ENCODE measurements at regions not wholly inside any gene's neighbourhood (a gene's known extent, or its start where the extent isn't known, plus 50 kb on each side); places are given as distances from the start of the nearest gene placed in this dataset.
"Not testable (repeated sequence)": the region's sequence is repeated elsewhere in the genome, so short reads cannot be mapped to it uniquely, and the experiment has no call there.

GRCh38 chr6:150767571-150768018 lies 97.9 kb upstream of the MTHFD1L start:
- DNase-seq (ENCODE audit: low read depth in 2 of 2): no peak

DNA sequence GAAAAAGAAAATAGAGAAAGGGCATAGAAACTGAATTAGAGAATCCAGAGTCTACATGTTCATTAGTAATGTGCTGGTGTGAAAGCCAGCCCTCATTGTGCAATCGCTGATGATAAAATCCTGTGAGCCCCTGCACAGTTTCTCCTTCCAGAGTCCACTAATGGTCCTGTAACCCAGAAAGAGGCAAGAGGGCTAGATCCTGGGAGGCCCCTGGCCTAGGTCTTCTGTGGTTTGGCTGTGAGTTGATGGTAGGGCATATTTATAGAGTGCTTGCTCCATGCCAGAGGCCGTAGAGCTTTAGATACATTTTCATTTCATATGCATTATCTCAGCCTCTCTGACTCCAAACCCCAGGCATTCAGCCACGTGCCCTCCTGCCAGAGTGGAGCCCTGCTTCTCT lies 94.9 kb upstream of the MTHFD1L start:
- DNase-seq (ENCODE audit: low read depth in 2 of 2): no peak

DNA sequence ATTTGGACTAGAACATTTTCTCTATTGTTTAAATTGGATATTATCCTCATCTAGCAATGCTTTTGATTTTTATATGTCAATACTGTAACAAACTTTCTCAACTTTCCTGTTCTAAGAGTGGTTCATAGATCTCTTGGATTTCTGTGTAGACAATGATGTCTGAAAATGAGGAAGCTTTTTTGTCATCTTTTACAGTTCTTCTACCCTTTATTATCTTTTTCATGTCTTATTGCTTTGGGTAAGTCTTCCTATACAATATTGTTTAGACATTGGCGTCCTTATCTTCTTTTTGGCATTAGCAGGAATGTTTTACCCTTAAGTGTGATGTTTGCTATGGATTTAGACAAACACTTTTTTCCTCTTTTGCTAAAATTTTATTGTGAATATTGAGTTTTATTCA lies 91.5 kb upstream of the MTHFD1L start:
- no peak for DNase-seq (ENCODE audit: low read depth in 2 of 2)

DNA sequence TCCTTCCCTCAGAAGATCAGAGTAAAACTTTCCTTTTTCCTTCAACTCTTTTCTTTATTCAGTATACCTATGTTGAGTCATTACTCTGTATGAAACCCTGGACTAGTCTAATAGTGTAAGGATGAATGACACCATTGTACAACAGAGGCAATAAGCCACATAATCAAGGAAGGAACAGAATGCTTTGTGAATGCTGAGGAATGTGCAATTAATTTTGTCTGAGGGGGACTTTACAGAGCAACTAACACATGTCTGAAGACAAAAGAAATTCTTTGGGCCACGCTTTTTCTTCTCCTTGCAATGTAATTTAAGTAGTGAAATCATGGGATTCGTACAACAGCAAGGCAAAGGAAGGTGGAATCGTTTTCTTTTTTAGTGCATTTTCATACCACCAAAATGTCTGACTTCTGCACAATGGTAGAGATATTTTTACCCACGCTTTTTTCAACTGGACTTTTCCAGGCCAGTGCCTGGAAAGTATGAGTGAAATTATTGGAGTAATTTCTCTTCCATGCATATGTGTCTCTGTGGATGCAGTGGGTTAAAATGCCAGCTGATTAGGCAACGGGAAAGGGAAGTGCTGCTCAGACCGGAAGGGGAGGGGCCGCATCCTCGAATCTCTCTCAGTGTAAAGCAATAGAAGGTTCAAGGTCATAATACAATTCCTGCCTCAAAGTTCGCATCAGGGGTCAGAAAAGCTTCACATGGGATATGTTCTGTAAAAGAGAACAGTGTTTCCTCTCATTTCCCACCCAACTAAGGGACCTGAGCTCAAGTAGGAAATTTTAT lies 89.9 kb upstream of the MTHFD1L start:
- DNase-seq (ENCODE audit: low read depth in 2 of 2): no peak

GRCh38 chr6:150777736-150778135 lies 87.8 kb upstream of the MTHFD1L start:
- no peak for DNase-seq (ENCODE audit: low read depth in 2 of 2)

DNA sequence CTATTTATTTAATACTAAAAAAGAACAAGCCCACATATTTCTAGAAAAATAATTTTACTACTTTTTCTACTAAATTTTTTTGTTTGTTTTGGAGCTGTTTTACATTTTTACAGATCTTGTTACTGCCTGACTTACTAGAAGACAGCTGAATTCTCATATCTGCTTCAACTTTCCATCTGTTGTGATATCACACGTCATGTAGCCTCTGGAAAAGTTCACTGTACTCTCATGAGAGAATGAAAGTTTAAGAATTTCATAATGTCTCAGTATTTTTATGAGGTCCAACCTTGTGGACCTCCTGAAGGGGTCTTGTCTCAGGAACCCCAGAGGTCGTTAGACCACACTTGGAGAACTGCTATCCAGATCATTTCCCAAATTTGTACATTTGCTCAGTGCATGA lies 81.7 kb upstream of the MTHFD1L start:
- DNase-seq (ENCODE audit: low read depth in 2 of 2): no peak

DNA sequence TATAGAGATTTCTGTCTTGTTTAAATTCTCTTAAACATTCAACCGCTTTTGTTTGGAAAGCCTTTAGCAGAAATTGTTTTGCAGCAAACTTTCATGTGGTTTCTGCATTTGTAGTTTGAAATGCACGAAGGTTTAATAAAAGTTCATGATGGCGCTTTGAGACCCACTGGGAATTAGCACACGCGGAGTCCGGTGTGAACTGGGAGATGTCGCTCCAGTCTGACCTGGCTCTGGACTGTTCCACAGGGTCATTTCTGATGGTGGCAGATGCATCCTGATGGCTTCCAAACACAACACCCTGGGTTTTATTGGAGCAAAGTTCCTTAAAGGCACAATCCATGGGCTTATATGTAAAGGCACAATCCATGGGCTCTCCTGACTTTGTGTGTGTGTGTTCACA lies 78.1 kb upstream of the MTHFD1L start:
- no peak for DNase-seq (ENCODE audit: low read depth in 2 of 2)

DNA sequence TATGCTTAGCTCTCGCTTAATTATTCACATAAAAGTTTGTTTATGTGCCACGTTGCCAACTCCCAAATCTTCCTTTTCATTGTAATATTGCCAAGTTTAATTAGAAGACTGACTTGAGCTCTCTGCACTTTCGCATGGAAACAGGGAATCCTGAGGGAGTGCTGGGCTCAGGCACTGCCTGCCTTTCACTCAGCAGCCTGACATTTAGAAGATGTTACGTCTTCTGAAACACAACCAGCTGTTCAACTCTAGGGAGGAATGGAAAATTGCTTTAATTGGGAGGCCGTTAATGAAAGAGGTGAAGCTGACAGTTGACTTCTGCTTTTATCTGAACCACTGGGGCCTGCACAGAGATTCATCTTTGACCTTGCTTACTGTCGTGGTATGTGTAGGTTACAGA lies 77.4 kb upstream of the MTHFD1L start:
- DNase-seq (ENCODE audit: low read depth in 2 of 2): no peak

DNA sequence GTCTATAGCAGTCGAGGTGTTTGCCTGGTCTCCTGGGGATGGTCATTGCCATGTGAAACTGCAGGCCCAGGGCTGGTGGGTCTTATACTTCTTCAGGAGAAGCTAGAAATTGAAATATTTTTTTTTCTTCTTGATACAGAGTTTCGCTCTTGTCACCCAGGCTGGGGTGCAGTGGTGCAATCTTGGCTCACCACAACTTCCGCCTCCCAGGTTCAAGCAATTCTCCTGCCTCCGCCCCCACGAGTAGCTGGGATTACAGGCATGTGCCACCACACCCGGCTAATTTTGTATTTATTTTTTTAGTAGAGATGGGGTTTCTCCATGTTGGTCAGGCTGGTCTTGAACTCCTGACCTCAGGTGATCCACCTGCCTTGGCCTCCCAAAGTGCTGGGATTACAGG lies 75.6 kb upstream of the MTHFD1L start:
- not testable (repeated sequence) for DNase-seq (ENCODE audit: low read depth in 2 of 2)

GRCh38 chr6:150791717-150792116 lies 73.8 kb upstream of the MTHFD1L start:
- DNase-seq (ENCODE audit: low read depth in 2 of 2): no peak

GRCh38 chr6:150797949-150798348 lies 67.6 kb upstream of the MTHFD1L start:
- no peak for DNase-seq (ENCODE audit: low read depth in 2 of 2)

GRCh38 chr6:150799276-150799805 lies 66.2 kb upstream of the MTHFD1L start:
- DNase-seq (ENCODE audit: low read depth in 2 of 2): no peak

- DNase-seq (ENCODE audit: low read depth in 2 of 2): no peak
These were observed 64.7 kb upstream of the MTHFD1L start for GRCh38 chr6:150800674-150801314.

GRCh38 chr6:150806790-150807189 lies 58.7 kb upstream of the MTHFD1L start:
- DNase-seq (ENCODE audit: low read depth in 2 of 2): no peak

DNA sequence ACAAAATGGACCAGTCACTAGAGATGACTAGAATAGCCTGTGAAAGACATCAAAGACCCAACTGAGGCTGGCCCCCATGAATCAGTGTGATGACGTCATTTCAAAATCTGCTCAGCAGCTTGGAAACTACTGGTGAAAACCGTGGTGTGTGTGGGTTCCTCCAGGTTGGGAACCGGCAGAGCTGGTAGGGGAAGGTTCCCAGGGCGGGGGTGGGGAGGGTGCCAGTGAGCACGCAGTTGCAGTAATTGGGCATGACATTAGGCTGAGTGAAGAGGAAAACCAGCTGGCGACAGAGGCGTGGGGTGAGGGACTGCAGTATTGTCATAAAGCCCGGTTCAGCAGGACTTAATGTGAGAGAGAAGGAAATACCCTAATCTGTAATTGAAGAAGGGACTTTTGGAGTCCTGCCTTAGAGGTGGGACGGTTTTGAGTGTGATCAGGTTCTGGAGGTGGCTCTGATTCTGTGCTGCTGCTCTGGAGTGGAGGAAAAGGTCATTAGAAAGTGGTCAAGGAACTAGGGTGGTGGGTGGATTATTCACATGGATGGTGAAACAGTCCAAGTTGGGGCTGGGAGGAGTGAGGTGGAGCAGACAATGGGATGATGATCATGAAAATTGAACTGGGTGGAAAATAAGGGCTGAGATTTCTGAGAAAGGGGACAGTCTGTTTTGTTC lies 52.0 kb upstream of the MTHFD1L start:
- DNase-seq (ENCODE audit: low read depth in 2 of 2): peak in 1 of 2 donors; percentile 17

- DNase-seq (ENCODE audit: low read depth in 2 of 2): no peak
These were observed 51.5 kb upstream of the MTHFD1L start for GRCh38 chr6:150813993-150814359.
